Epidermal melanocyte (primary cell): ENCODE measurements at regions not wholly inside any gene's neighbourhood (a gene's known extent, or its start where the extent isn't known, plus 50 kb on each side); places are given as distances from the start of the nearest gene placed in this dataset.
"Not testable (repeated sequence)": the region's sequence is repeated elsewhere in the genome, so short reads cannot be mapped to it uniquely, and the experiment has no call there.

Experiments used
- DNase-seq: peaks from one replicate; pipeline ENCODE4 v3.0.0; 2011; ENCODE audit warnings: low spot score; ENCODE audit not compliant: insufficient read length

- no peak for DNase-seq
These were observed 429.4 kb upstream of the AKR1E2 start for GRCh38 chr10:4396401-4397283.

DNA sequence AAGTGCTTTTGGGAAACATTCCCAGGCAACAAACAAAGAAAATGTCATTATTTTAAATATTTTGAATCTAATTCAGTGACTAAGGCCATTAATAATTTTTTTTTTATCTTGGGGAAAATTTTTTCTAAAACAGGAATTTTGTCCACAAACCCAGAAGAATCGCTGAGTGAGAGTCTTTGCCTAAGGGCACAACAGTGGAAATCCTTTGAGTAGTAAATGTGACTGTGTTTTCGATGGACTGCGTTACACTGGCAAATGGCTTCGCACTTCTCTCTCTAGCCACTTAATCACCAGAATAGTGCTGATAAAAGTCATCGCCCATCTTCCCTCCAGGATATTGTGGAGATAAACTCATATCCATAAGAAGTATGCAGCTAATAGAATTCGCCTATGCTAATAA is 430.3 kb upstream of the AKR1E2 start:
- no peak for DNase-seq

- DNase-seq, result not testable (repeated sequence)
These were observed 431.6 kb upstream of the AKR1E2 start for GRCh38 chr10:4394455-4394854.

GRCh38 chr10:4391683-4392082 is 434.3 kb upstream of the AKR1E2 start:
- DNase-seq, result no peak

DNA sequence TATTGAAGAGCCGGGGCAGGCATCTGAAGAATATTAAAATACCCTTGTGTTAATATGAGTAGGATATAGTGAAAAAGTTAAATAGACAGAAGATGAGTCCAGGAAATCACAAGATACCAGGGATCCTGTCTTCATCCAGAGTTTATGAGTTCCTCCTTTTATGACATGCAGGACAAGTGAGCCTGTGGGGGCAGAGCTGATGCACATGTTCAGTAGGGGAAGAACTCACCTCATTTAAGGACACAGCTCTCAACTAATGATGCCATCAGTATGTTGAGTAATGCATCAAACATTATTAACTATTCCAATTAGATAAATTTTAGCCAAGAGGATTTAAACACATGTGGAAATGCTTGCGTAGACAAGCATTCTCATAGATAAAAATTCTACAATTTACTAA is 435.8 kb upstream of the AKR1E2 start:
- DNase-seq, result no peak

DNA sequence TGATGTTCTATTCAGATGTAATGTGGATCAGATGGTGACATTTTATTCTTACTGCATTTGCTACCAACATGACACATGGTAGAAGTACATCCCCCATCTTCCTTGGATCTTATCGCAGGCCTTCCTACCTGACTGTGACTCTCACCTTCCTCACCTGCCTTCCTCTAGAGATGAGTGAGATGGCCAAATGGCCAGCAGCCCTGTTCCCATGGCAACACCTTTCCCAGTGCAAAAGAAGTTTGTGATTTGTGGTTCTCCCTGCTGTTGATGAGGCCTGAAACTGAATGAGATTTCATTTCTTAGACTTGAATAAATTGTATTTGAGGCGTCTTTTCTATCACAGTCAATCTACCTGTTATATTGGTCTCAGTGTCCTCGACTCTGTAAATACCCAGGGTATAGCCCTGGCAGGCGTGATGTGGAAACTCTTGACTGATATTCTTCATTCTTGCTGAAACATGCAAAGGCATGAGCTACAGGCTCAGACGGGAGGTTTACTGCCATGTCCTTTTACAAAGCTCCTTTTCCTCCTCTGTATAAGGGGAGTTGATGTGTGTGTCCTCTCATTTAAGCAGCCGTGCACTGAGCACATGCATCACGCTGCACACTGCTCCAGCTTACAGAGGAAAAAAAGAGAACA is 440.7 kb upstream of the AKR1E2 start:
- DNase-seq, result no peak

- no peak for DNase-seq
These were observed 441.8 kb upstream of the AKR1E2 start for GRCh38 chr10:4384245-4384644.

- DNase-seq, result no peak
These were observed 442.3 kb upstream of the AKR1E2 start for GRCh38 chr10:4383651-4384098.

DNA sequence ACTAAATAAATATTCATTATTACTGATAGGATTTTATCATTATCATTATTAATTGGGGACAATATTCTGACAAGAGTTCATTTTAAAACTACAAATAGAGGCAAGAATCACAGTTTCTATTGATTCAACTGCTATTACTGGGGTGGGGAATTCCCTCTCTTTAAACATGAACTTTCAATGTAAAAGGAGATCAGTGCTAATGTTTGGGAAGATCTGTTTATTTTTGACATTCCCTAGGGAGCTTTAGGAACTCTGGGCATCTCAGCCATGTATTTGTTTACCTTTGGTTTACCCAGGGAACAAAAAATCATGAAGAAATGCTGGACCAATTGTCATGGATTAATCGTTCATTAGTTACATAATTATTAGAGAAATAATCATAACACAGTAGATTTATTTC is 443.2 kb upstream of the AKR1E2 start:
- DNase-seq, result no peak

- DNase-seq, result no peak
These were observed 452.4 kb upstream of the AKR1E2 start for GRCh38 chr10:4373612-4374011.

DNA sequence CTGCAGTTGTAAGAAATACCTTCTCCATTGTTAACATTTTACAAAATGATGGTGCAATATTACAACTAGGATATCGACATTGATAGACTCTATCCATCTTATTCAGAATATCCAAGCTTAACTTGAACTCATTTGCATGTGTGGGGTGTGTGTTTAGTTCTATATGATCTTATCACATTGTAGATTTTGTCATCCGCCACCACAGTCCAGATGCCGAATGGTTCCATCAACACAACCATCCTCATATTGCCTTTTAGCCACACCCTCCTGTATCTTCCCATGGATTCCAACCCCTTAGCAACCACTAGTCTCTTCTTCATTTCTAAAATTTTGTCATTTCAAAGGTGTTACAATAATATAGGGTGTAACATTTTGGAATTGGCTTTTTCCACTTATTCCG is 452.9 kb upstream of the AKR1E2 start:
- no peak for DNase-seq

- peak; percentile 35 for DNase-seq
These were observed 453.4 kb upstream of the AKR1E2 start for GRCh38 chr10:4372601-4373000.

DNA sequence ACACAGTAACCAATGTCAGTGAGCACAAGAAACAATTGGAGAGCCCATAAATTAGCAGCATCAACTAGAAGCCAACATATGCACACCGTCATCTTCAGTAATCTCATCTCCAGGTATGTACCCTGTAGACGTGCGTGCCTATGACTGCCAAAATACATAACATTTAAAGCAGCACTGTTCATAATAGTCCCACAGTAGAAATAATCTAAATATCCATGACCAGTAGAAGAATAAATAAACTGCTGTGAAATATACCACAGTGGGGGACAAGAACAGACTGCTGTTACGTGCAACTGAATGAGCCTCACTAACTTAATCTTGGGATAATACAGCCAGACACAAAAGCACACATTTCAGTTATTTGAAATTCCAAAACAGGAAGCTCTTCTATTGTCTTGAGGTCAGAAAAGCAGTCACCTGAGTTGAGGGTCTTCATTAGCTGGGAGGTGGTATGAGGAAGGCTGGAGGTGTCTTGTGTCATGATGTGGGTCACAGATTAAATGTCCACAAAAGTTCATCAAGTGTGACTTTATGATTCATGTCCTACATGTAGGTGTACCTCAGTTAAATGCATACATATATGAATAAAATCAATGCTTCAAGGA is 454.2 kb upstream of the AKR1E2 start:
- no peak for DNase-seq

- DNase-seq, result no peak
These were observed 455.6 kb upstream of the AKR1E2 start for GRCh38 chr10:4370376-4370775.

GRCh38 chr10:4361581-4361980 is 464.4 kb upstream of the AKR1E2 start:
- no peak for DNase-seq

DNA sequence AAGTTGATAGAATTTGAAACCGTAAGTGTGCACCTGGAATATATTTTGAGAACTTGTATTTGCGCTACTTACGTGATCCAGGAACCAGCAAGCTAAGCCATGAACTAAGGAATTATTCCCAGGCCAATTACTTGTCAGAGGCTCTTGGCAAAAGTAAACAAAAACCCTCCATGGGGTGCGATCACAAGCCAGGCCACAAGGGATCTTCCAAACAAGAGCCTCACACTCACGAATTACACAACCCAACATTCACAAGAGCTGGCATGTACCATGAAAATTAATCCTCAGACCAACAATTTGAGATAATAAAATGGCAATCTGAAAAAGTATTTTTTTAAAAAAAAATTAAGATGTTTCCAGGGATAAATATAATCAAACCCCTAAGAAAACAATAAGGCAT is 467.0 kb upstream of the AKR1E2 start:
- DNase-seq, result no peak

DNA sequence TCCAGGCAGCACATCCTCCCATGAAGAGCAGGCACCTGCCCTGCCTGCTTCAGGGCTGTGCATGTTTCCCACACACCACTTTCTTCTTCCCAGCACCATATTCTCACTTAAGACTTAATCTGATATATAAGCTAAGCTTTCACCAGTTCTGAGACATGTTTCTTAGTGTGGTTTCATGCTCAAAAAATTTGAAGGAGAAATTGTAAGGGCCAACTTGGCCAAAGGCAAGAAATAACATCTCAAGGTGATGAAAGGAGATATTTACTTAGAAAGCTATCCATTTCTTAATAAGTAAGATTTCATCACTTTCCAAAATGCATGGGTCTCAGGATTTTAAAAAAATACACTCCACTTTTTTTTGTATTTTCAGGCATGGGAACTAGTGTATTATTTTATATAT is 468.1 kb upstream of the AKR1E2 start:
- no peak for DNase-seq

- no peak for DNase-seq
These were observed 470.7 kb upstream of the AKR1E2 start for GRCh38 chr10:4355350-4355749.

- no peak for DNase-seq
These were observed 471.6 kb upstream of the AKR1E2 start for GRCh38 chr10:4354382-4354812.

DNA sequence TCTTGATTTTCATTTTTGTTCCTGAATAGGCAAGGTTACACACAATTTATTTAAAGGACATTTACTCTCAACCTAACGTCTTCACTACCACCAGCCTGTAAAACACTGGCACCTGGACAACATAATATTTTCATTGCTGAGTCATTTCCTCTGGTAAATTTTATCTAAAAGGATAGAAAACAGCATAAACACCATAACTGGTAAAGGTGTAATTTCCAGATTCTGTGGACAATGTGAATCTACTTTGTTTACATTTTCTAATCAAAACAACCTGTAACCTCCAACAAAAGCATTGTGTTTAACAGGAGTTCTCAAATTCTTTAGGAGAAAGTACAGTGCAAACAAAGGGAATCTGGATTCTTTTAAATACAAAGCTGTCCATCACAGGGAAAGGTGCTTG is 472.0 kb upstream of the AKR1E2 start:
- no peak for DNase-seq

DNA sequence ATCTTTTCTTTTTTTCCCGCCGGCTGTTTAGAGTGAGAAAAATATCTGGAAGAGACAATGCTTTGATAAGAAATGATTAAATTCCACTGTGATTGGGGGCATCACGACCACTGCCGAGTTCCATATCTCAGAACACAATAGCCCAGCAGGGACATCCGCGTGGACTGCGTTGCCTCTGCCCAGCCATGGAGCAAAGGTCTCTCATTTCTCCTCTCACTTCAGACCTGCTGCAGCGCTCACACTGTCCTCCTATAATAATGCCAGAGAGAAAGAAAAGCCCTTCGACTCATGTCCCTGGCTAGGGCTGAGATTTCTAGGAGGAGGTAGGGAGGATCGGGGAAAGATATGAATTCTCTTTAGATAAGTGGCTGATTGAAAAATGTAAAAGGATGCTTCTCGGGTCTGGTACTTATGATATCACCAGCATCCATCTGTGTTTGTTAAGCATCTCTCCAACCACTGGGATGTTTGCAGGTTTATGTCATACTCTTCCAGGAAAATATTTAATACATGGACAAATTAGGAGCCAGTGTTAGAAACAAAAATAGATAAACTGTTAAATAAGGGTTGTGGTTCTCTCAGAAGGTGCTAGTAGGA is 472.9 kb upstream of the AKR1E2 start:
- DNase-seq, result no peak

DNA sequence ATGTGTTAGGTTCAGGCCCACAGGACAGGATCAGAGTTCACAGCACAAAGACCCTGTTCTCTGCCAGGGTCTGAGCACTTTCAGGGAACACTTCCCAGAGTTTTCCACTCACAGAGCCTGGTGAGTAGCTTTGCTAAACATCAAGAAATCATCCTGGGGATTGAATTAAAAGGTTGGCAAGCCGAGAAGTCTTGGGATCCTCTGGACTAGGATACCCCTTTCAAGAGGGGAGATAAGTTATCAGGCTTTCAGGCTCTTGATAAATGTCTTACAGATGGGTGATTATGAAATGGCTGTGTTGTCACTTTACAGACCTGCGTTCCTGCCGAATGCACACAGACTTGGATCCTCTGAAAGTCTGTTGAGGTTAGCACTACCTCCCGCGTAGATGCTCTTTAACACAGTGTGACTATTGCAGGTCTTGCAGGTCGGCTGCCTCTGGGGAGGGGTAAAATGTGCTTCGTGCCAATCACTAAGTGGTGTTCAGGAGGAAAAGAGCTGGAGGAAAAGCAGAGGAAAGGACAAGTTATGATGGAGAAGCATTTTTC is 473.5 kb upstream of the AKR1E2 start:
- DNase-seq, result no peak
